ENCODE measurements at regions not wholly inside any gene's neighbourhood (a gene's known extent, or its start where the extent isn't known, plus 50 kb on each side); places are given as distances from the start of the nearest gene placed in this dataset.
"Not testable (repeated sequence)": the region's sequence is repeated elsewhere in the genome, so short reads cannot be mapped to it uniquely, and the experiment has no call there.

- no peak overlapping the region for H3K4me3 ChIP-seq
- H3K27ac ChIP-seq = no peak overlapping the region
- H3K9ac ChIP-seq (ENCODE audit: insufficient read length) = no peak overlapping the region
- no peaks in the 10 kb centered on the region for H3K9me3 ChIP-seq (ENCODE audit: low read depth, low read length)
- no peak for TF ChIP-seq EZH2 (IDR thresholded peaks at IDR 0.05)
- TF ChIP-seq FOXP2 (optimal IDR thresholded peaks at IDR 0.05; ENCODE audit: control extremely low read depth, extremely low read length, insufficient read depth) = no peak
- TF ChIP-seq POLR2AphosphoS5 (IDR thresholded peaks at IDR 0.05; ENCODE audit: borderline replicate concordance, low read depth, low read length) = no peak
- DNase-seq (ENCODE audit: low read depth, low spot score) = no peak
- no peaks in the 10 kb centered on the region for H3K36me3 ChIP-seq (ENCODE audit: insufficient read depth, low read length)
Observed at GRCh38 chr7:13014011-13014410, 326.6 kb downstream of the ARL4A start.

- H3K9ac ChIP-seq (ENCODE audit: insufficient read length) = no peak overlapping the region
Observed at GRCh38 chr7:13016036-13016581, 328.7 kb downstream of the ARL4A start.

GRCh38 chr7:13016592-13017332 lies 329.3 kb downstream of the ARL4A start:
- Histone ChIP-seq H3K9ac (ENCODE audit: insufficient read length) (no peak overlapping the region), H3K9me3 (ENCODE audit: low read depth, low read length) (no peaks in the 10 kb centered on the region), H3K4me3 (no peak overlapping the region), H3K36me3 (ENCODE audit: insufficient read depth, low read length) (no peaks in the 10 kb centered on the region), H3K27ac (no peak overlapping the region)
- no peak for DNase-seq (ENCODE audit: low read depth, low spot score)
- TF ChIP-seq EZH2 (IDR thresholded peaks at IDR 0.05) = no peak
- TF ChIP-seq POLR2AphosphoS5 (IDR thresholded peaks at IDR 0.05; ENCODE audit: borderline replicate concordance, low read depth, low read length) = no peak
- TF ChIP-seq FOXP2 (optimal IDR thresholded peaks at IDR 0.05; ENCODE audit: control extremely low read depth, extremely low read length, insufficient read depth) = no peak

More at GRCh38 chr7:13016036-13016581, 328.7 kb downstream of the ARL4A start:
- Histone ChIP-seq H3K36me3 (ENCODE audit: insufficient read depth, low read length) (no peaks in the 10 kb centered on the region), H3K4me3 (no peak overlapping the region), H3K9me3 (ENCODE audit: low read depth, low read length) (no peaks in the 10 kb centered on the region), H3K27ac (no peak overlapping the region)
- no peak for TF ChIP-seq POLR2AphosphoS5 (IDR thresholded peaks at IDR 0.05; ENCODE audit: borderline replicate concordance, low read depth, low read length)
- no peak for TF ChIP-seq EZH2 (IDR thresholded peaks at IDR 0.05)
- TF ChIP-seq FOXP2 (optimal IDR thresholded peaks at IDR 0.05; ENCODE audit: control extremely low read depth, extremely low read length, insufficient read depth) = no peak
- DNase-seq (ENCODE audit: low read depth, low spot score) = no peak

GRCh38 chr7:13017333-13017857 lies 330.0 kb downstream of the ARL4A start:
- Histone ChIP-seq H3K9ac (ENCODE audit: insufficient read length) (no peak overlapping the region), H3K36me3 (ENCODE audit: insufficient read depth, low read length) (no peaks in the 10 kb centered on the region), H3K4me3 (no peak overlapping the region), H3K27ac (no peak overlapping the region), H3K9me3 (ENCODE audit: low read depth, low read length) (no peaks in the 10 kb centered on the region)
- no peak for TF ChIP-seq POLR2AphosphoS5 (IDR thresholded peaks at IDR 0.05; ENCODE audit: borderline replicate concordance, low read depth, low read length)
- no peak for TF ChIP-seq FOXP2 (optimal IDR thresholded peaks at IDR 0.05; ENCODE audit: control extremely low read depth, extremely low read length, insufficient read depth)
- no peak for TF ChIP-seq EZH2 (IDR thresholded peaks at IDR 0.05)
- no peak for DNase-seq (ENCODE audit: low read depth, low spot score)

- Histone ChIP-seq H3K27ac (no peak overlapping the region), H3K36me3 (ENCODE audit: insufficient read depth, low read length) (no peaks in the 10 kb centered on the region), H3K9me3 (ENCODE audit: low read depth, low read length) (no peaks in the 10 kb centered on the region), H3K9ac (ENCODE audit: insufficient read length) (no peak overlapping the region), H3K4me3 (no peak overlapping the region)
- no peak for DNase-seq (ENCODE audit: low read depth, low spot score)
- no peak for TF ChIP-seq FOXP2 (optimal IDR thresholded peaks at IDR 0.05; ENCODE audit: control extremely low read depth, extremely low read length, insufficient read depth)
- TF ChIP-seq EZH2 (IDR thresholded peaks at IDR 0.05) = no peak
- no peak for TF ChIP-seq POLR2AphosphoS5 (IDR thresholded peaks at IDR 0.05; ENCODE audit: borderline replicate concordance, low read depth, low read length)
Observed at GRCh38 chr7:13017881-13018280, 330.4 kb downstream of the ARL4A start.

- no peaks in the 10 kb centered on the region for H3K9me3 ChIP-seq (ENCODE audit: low read depth, low read length)
- DNase-seq (ENCODE audit: low read depth, low spot score) = no peak
- H3K4me3 ChIP-seq = no peak overlapping the region
- no peak overlapping the region for H3K9ac ChIP-seq (ENCODE audit: insufficient read length)
- H3K27ac ChIP-seq = no peak overlapping the region
- no peak for TF ChIP-seq POLR2AphosphoS5 (IDR thresholded peaks at IDR 0.05; ENCODE audit: borderline replicate concordance, low read depth, low read length)
- no peak for TF ChIP-seq EZH2 (IDR thresholded peaks at IDR 0.05)
- no peak for TF ChIP-seq FOXP2 (optimal IDR thresholded peaks at IDR 0.05; ENCODE audit: control extremely low read depth, extremely low read length, insufficient read depth)
- no peaks in the 10 kb centered on the region for H3K36me3 ChIP-seq (ENCODE audit: insufficient read depth, low read length)
Observed at GRCh38 chr7:13021566-13022300, 334.3 kb downstream of the ARL4A start.

- H3K4me3 ChIP-seq = no peak overlapping the region
- no peaks in the 10 kb centered on the region for H3K36me3 ChIP-seq (ENCODE audit: insufficient read depth, low read length)
- no peak overlapping the region for H3K27ac ChIP-seq
- DNase-seq (ENCODE audit: low read depth, low spot score) = no peak
- TF ChIP-seq FOXP2 (optimal IDR thresholded peaks at IDR 0.05; ENCODE audit: control extremely low read depth, extremely low read length, insufficient read depth) (no peak), POLR2AphosphoS5 (IDR thresholded peaks at IDR 0.05; ENCODE audit: borderline replicate concordance, low read depth, low read length) (no peak), EZH2 (IDR thresholded peaks at IDR 0.05) (no peak)
- no peaks in the 10 kb centered on the region for H3K9me3 ChIP-seq (ENCODE audit: low read depth, low read length)
- no peak overlapping the region for H3K9ac ChIP-seq (ENCODE audit: insufficient read length)
Observed at GRCh38 chr7:13024121-13024674, 336.8 kb downstream of the ARL4A start.

- H3K4me3 ChIP-seq; H3K9me3 ChIP-seq (ENCODE audit: low read depth, low read length); DNase-seq (ENCODE audit: low read depth, low spot score); H3K27ac ChIP-seq; H3K9ac ChIP-seq (ENCODE audit: insufficient read length); H3K36me3 ChIP-seq (ENCODE audit: insufficient read depth, low read length): not testable (repeated sequence)
Observed at GRCh38 chr7:13025043-13025442, 337.6 kb downstream of the ARL4A start.
